MM.1S (cell line): ENCODE measurements at regions not wholly inside any gene's neighbourhood (a gene's known extent, or its start where the extent isn't known, plus 50 kb on each side); places are given as distances from the start of the nearest gene placed in this dataset.

ENCODE experiments used
- EZH2 ChIP-seq: fragments of 300-600 bp; sonication (generic); optimal IDR thresholded peaks from 2 replicates; pipeline ENCODE3; 2017; ENCODE audit warnings: low read depth, mild to moderate bottlenecking, antibody characterized with exemption, low read length, mixed read lengths
- EZH2phosphoT487 ChIP-seq: fragments of 300-600 bp; sonication (generic); IDR thresholded peaks from 2 replicates; pipeline ENCODE4 v1.6.1; 2018; ENCODE audit warnings: antibody characterized with exemption, low read length
- TF ChIP-seq, protein P1 (sequence below): fragments of 300-600 bp; sonication (generic); IDR thresholded peaks from 2 replicates; pipeline ENCODE4 v1.5.1; 2016; ENCODE audit warnings: antibody characterized with exemption, low read length, mixed read lengths

DNA sequence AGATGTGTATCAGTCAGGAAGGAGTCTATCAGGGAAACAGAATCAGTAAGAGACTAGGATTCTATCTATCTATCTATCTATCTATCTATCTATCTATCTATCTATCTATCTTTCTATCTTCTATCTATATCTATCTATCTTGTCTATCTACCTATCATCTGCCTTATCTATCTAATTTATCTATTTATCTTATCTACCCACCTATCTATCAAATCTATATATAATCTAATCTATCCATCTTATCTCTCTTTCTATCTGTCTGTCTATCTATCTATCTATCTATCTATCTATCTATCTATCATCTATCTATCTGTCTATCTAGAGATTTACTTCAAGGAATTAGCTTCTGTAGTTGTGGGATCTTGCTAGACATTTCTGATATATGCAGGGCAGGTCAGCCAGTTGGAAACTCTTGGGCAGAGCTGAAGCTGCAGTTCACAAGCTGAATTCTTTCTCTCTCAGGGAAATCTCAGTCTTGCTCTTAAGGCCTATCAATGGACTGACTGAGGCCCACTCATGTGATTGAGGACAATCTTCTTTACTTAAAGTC lies 140.2 kb upstream of the JUN start:
- TF ChIP-seq, protein P1, sequence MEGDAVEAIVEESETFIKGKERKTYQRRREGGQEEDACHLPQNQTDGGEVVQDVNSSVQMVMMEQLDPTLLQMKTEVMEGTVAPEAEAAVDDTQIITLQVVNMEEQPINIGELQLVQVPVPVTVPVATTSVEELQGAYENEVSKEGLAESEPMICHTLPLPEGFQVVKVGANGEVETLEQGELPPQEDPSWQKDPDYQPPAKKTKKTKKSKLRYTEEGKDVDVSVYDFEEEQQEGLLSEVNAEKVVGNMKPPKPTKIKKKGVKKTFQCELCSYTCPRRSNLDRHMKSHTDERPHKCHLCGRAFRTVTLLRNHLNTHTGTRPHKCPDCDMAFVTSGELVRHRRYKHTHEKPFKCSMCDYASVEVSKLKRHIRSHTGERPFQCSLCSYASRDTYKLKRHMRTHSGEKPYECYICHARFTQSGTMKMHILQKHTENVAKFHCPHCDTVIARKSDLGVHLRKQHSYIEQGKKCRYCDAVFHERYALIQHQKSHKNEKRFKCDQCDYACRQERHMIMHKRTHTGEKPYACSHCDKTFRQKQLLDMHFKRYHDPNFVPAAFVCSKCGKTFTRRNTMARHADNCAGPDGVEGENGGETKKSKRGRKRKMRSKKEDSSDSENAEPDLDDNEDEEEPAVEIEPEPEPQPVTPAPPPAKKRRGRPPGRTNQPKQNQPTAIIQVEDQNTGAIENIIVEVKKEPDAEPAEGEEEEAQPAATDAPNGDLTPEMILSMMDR = no peak
- TF ChIP-seq EZH2 = no peak
- TF ChIP-seq EZH2phosphoT487 = no peak
